SK-N-SH (cell line): ENCODE measurements at regions not wholly inside any gene's neighbourhood (a gene's known extent, or its start where the extent isn't known, plus 50 kb on each side); places are given as distances from the start of the nearest gene placed in this dataset.

Source experiments
- CTCF ChIA-PET: fragments of 300-600, 350-600 bp; formaldehyde crosslinking; extraction: SDS; loops from one replicate; lab custom pipeline; 2021; lab: Yijun Ruan, JAX
- POLR2A ChIA-PET: fragments of 350-600 bp; sonication (Branson Sonifier 250); formaldehyde crosslinking; extraction: SDS; loops from one replicate; lab custom pipeline; 2020; ENCODE audit warnings: antibody characterized with exemption, inconsistent platforms; lab: Yijun Ruan, JAX
- DNase-seq: peaks from one replicate; pipeline ENCODE4 v3.0.0; 2012
- H2AFZ ChIP-seq: fragments of 200-600 bp; sonication (generic); 2 replicates; pipeline ENCODE4 v1.8.1; 2016; ENCODE audit warnings: antibody characterized with exemption, mild to moderate bottlenecking, low read depth
- H3F3A ChIP-seq: fragments of 200-600 bp; sonication (generic); replicated peaks from 2 replicates; pipeline ENCODE3; 2016; ENCODE audit warnings: antibody characterized with exemption, mild to moderate bottlenecking; ENCODE audit not compliant: insufficient read depth
- H3K27ac ChIP-seq, 2 experiments: fragments of 200-500 bp in 1 of 2; fragments of 200-600 bp in 1 of 2; sonication (Bioruptor generic) in 1 of 2; sonication (generic), shearing (Covaris generic) in 1 of 2; 2 replicates each; pipeline versions ENCODE4 v1.5.1 to v1.6.1; 2014 to 2016; ENCODE audit warnings: low read depth in 2 of 2, inconsistent platforms in 1 of 2, low read length in 1 of 2, mild to moderate bottlenecking in 1 of 2, mixed read lengths in 1 of 2
- H3K27me3 ChIP-seq: fragments of 200-600 bp; sonication (generic), shearing (Covaris generic); 2 replicates; pipeline ENCODE4 v1.6.1; 2016; ENCODE audit warnings: mixed run types; ENCODE audit not compliant: insufficient read depth
- H3K36me3 ChIP-seq, 2 experiments: fragments of 200-500 bp in 1 of 2; fragments of 200-600 bp in 1 of 2; sonication (Bioruptor generic) in 1 of 2; sonication (generic) in 1 of 2; replicated peaks in 1 of 2; 2 replicates each; pipeline versions ENCODE3 to v1.5.1; 2014 to 2016; ENCODE audit warnings: low read length in 1 of 2, mild to moderate bottlenecking in 1 of 2; ENCODE audit not compliant: insufficient read depth in 2 of 2, control insufficient read depth in 1 of 2
- H3K4me1 ChIP-seq, 2 experiments: fragments of 200-500 bp in 1 of 2; fragments of 200-600 bp in 1 of 2; sonication (Bioruptor generic) in 1 of 2; sonication (generic), shearing (Covaris generic) in 1 of 2; 2 replicates each; pipeline versions ENCODE4 v1.5.1 to v1.6.1; 2014 to 2016; ENCODE audit warnings: low read depth in 1 of 2, low read length in 1 of 2, mixed run types in 1 of 2; ENCODE audit not compliant: insufficient read depth in 2 of 2, control insufficient read depth in 1 of 2
- H3K4me2 ChIP-seq: fragments of 200-600 bp; sonication (generic), shearing (Covaris generic); 2 replicates; pipeline ENCODE4 v1.6.1; 2017; ENCODE audit warnings: mixed run types
- H3K4me3 ChIP-seq, 2 experiments: fragments of 200-500 bp in 1 of 2; fragments of 200-600 bp in 1 of 2; sonication (Bioruptor generic) in 1 of 2; sonication (generic), shearing (Covaris generic) in 1 of 2; 2 replicates each; pipeline versions ENCODE4 v1.5.1 to v1.8.1; 2014 to 2016; ENCODE audit warnings: low read depth in 2 of 2, inconsistent platforms in 1 of 2, low read length in 1 of 2, mild to moderate bottlenecking in 1 of 2, mixed read lengths in 1 of 2, moderate library complexity in 1 of 2
- H3K79me2 ChIP-seq: fragments of 200-600 bp; sonication (generic); 2 replicates; pipeline ENCODE4 v1.8.1; 2017; ENCODE audit warnings: mild to moderate bottlenecking; ENCODE audit not compliant: insufficient read depth
- H3K9ac ChIP-seq: fragments of 200-600 bp; sonication (generic); 2 replicates; pipeline ENCODE4 v1.6.1; 2017; ENCODE audit warnings: mixed run types
- H3K9me2 ChIP-seq: fragments of 200-600 bp; sonication (generic); 2 replicates; pipeline ENCODE4 v1.6.1; 2017; ENCODE audit warnings: mixed run types
- H3K9me3 ChIP-seq: fragments of 200-600 bp; sonication (generic); 2 replicates; pipeline ENCODE4 v1.6.1; 2017; ENCODE audit warnings: mixed run types, mild to moderate bottlenecking, moderate library complexity
- H4K20me1 ChIP-seq: fragments of 200-600 bp; sonication (generic); 2 replicates; pipeline ENCODE4 v1.6.1; 2017; ENCODE audit warnings: mild to moderate bottlenecking, mixed run types; ENCODE audit not compliant: insufficient read depth
- ELF1 ChIP-seq: IDR thresholded peaks from 2 replicates; pipeline ENCODE4 v1.4.0; 2012
- EP300 ChIP-seq, 2 experiments: IDR thresholded peaks; 2 replicates each; pipeline versions ENCODE4 v1.4.0 to v1.6.1; 2012; ENCODE audit warnings: borderline replicate concordance in 1 of 2, low read depth in 1 of 2, low read length in 1 of 2
- FOSL2 ChIP-seq: IDR thresholded peaks from 2 replicates; pipeline ENCODE4 v1.4.0; 2012; ENCODE audit warnings: low read depth, mild to moderate bottlenecking, moderate library complexity, borderline replicate concordance
- FOXM1 ChIP-seq: IDR thresholded peaks from 2 replicates; pipeline ENCODE4 v1.4.0; 2012; ENCODE audit warnings: low read depth, mild to moderate bottlenecking
- GATA2 ChIP-seq: sonication (generic); formaldehyde crosslinking; IDR thresholded peaks from 2 replicates; pipeline ENCODE4 v1.5.0; 2020; ENCODE audit warnings: mild to moderate bottlenecking, missing genetic modification reagents
- JUND ChIP-seq: IDR thresholded peaks from 2 replicates; pipeline ENCODE4 v1.4.0; 2012
- MAX ChIP-seq: IDR thresholded peaks from 2 replicates; pipeline ENCODE4 v1.4.0; 2012; ENCODE audit warnings: low read depth
- PBX3 ChIP-seq: IDR thresholded peaks from 2 replicates; pipeline ENCODE4; 2012
- POLR2AphosphoS5 ChIP-seq: IDR thresholded peaks from 2 replicates; pipeline ENCODE4 v1.6.1; 2012; ENCODE audit warnings: low read depth, low read length
- RAD21 ChIP-seq: IDR thresholded peaks from 2 replicates; pipeline ENCODE4 v1.6.1; 2012; ENCODE audit warnings: mild to moderate bottlenecking, low read length
- RCOR1 ChIP-seq: fragments of 150-350 bp; IDR thresholded peaks from 2 replicates; pipeline ENCODE4 v1.6.1; 2017; ENCODE audit warnings: antibody characterized with exemption, low read length
- REST ChIP-seq: IDR thresholded peaks from 2 replicates; pipeline ENCODE4 v1.6.1; 2012; ENCODE audit warnings: mild to moderate bottlenecking, low read depth, low read length, moderate library complexity
- RFX5 ChIP-seq: IDR thresholded peaks from 2 replicates; pipeline ENCODE4 v1.6.1; 2012; ENCODE audit warnings: mild to moderate bottlenecking, improper control_type of control experiment, low read length
- SIN3A ChIP-seq: IDR thresholded peaks from 2 replicates; pipeline ENCODE4 v1.6.1; 2012; ENCODE audit warnings: low read depth, mild to moderate bottlenecking, low read length, moderate library complexity, borderline replicate concordance
- USF2 ChIP-seq: fragments of 150-350 bp; IDR thresholded peaks from 2 replicates; pipeline ENCODE4 v1.6.1; 2017; ENCODE audit warnings: antibody characterized with exemption, low read length, low read depth, borderline replicate concordance
- ZBTB33 ChIP-seq: IDR thresholded peaks from 2 replicates; pipeline ENCODE4 v1.4.0; 2012; ENCODE audit warnings: low read depth, borderline replicate concordance
- WGBS: methylation state at CpG from one replicate; pipeline ENCODE4 v1.1.6; 2017; ENCODE audit warnings: low lambda C conversion rate; 5-methylcytosine and 5-hydroxymethylcytosine counted together

- Histone ChIP-seq H3K79me2 (no peaks in the 10 kb centered on the region), H3K4me3 (no peak overlapping the region), H3K4me2 (no peak overlapping the region), H4K20me1 (no peaks in the 10 kb centered on the region)
- CTCF ChIA-PET: no interaction called here
- DNase-seq: no peak
- TF ChIP-seq RAD21 (no peak), ZBTB33 (no peak), SIN3A (no peak), POLR2AphosphoS5 (no peak), FOXM1 (no peak), JUND (no peak), GATA2 (CRISPR knock-in tag) (no peak), RFX5 (no peak)
- TF ChIP-seq, all 33 proteins: peak for 0
- Histone ChIP-seq H3F3A (no peaks in the 10 kb centered on the region), H3K27me3 (no peaks in the 10 kb centered on the region), H3K9ac (no peak overlapping the region), H3K9me3 (no peaks in the 10 kb centered on the region), H3K4me1 (no peaks in the 10 kb centered on the region; a peak in 1 of 4 replicates), H3K36me3 (no peaks in the 10 kb centered on the region), H3K27ac (no peak overlapping the region), H2AFZ (no peak overlapping the region), H3K9me2 (no peaks in the 10 kb centered on the region; the same call in 1 of the 2 replicates)
- POLR2A ChIA-PET: no interaction called here
- 13% methylated on average over 1 of the region's 1 CpG for WGBS
Measured at GRCh38 chr2:78749638-78750037, 275.9 kb upstream of the REG3G start.

GRCh38 chr2:78750219-78750618, 275.3 kb upstream of the REG3G start:
- H3K9ac ChIP-seq: no peak overlapping the region
- DNase-seq: no peak
- no peak for TF ChIP-seq ELF1
- no peak for TF ChIP-seq EP300 (IDR thresholded peaks at IDR 0.05; ENCODE audit: borderline replicate concordance in 1 of 2, low read depth in 1 of 2, low read length in 1 of 2)
- no peak for TF ChIP-seq FOSL2
- no peak overlapping the region for H3K4me2 ChIP-seq
- H3K9me3 ChIP-seq: no peaks in the 10 kb centered on the region
- ChIA-PET POLR2A (no interaction called here), CTCF (no interaction called here)
- H3K9me2 ChIP-seq: no peaks in the 10 kb centered on the region; the same call in 1 of the 2 replicates
- no peak overlapping the region for H3K4me3 ChIP-seq
- H3K4me1 ChIP-seq: no peaks in the 10 kb centered on the region; a peak in 1 of 4 replicates
- H3K27me3 ChIP-seq: no peaks in the 10 kb centered on the region
- no peaks in the 10 kb centered on the region for H3F3A ChIP-seq
- H2AFZ ChIP-seq: no peak overlapping the region
- no peak overlapping the region for H3K27ac ChIP-seq
- H4K20me1 ChIP-seq: no peaks in the 10 kb centered on the region
- 24% methylated on average over 2 of the region's 2 CpGs for WGBS
- H3K79me2 ChIP-seq: no peaks in the 10 kb centered on the region
- H3K36me3 ChIP-seq: no peaks in the 10 kb centered on the region

GRCh38 chr2:78754930-78755329, 270.6 kb upstream of the REG3G start:
- WGBS: 24% methylated on average over 6 of the region's 6 CpGs
- ChIA-PET POLR2A (no interaction called here), CTCF (interaction anchor here (1.6 kb wide), 1 partner anchor 10 kb away, joined by 4 read pairs; no protein-coding TSS in a partner anchor)
- TF ChIP-seq PBX3: no peak
- TF ChIP-seq USF2: no peak
- TF ChIP-seq GATA2 (CRISPR knock-in tag): no peak
- no peak for TF ChIP-seq MAX
- no peak for TF ChIP-seq RCOR1
- no peak for TF ChIP-seq REST

More at GRCh38 chr2:78754930-78755329, 270.6 kb upstream of the REG3G start:
- no peaks in the 10 kb centered on the region; a peak in 1 of 4 replicates for H3K4me1 ChIP-seq
- DNase-seq: no peak
- no peaks in the 10 kb centered on the region for H3K9me3 ChIP-seq
- H3K4me3 ChIP-seq: no peak overlapping the region
- H3K9ac ChIP-seq: no peak overlapping the region
- H3K27ac ChIP-seq: no peak overlapping the region
- H2AFZ ChIP-seq: no peak overlapping the region
- H3F3A ChIP-seq: no peaks in the 10 kb centered on the region
- H3K27me3 ChIP-seq: no peaks in the 10 kb centered on the region
- no peaks in the 10 kb centered on the region for H4K20me1 ChIP-seq
- no peaks in the 10 kb centered on the region for H3K9me2 ChIP-seq
- no peaks in the 10 kb centered on the region for H3K79me2 ChIP-seq
- no peaks in the 10 kb centered on the region for H3K36me3 ChIP-seq
- no peak overlapping the region for H3K4me2 ChIP-seq
